ENCODE measurements at regions not wholly inside any gene's neighbourhood (a gene's known extent, or its start where the extent isn't known, plus 50 kb on each side); places are given as distances from the start of the nearest gene placed in this dataset.

DNA sequence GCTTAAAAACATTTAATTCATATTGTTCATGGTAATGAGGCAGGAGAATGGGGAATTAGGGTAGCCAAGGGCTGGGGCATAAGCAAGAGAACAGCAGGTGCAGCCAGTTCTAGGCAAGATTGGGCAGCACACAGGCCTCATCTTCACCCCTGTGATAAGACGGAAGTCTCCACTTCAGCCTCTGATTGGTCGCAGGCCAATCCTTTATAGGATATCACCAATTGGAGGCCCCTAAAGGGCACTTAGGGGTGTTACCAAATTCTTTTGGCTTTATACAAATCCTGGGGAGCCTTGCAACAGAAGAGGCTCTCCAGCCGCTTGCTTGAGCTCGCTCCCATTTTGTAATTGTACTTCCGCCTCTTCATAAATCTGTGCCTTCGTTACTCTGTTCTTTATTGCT, 231.1 kb downstream of the REEP3 start:
- H2BK15ac ChIP-seq (ENCODE audit: low read length), result no peak overlapping the region
- H2AFZ ChIP-seq (ENCODE audit: low read length), result no peak overlapping the region
- H3K14ac ChIP-seq (ENCODE audit: low read length), result no peak overlapping the region
- H3K4me1 ChIP-seq (ENCODE audit: control insufficient read depth in 2 of 2, insufficient read depth in 1 of 2, low read depth in 1 of 2, low read length in 2 of 2), result no peaks in the 10 kb centered on the region
- no peak overlapping the region for H2BK120ac ChIP-seq (ENCODE audit: low read depth, low read length)
- no peak overlapping the region for H4K91ac ChIP-seq (ENCODE audit: low read depth, low read length, poor library complexity)
- no peak for DNase-seq (ENCODE audit: low spot score)
- H2AK5ac ChIP-seq (ENCODE audit: low read depth, low read length), result no peak overlapping the region
- H3K27me3 ChIP-seq (ENCODE audit: control insufficient read depth in 3 of 3, insufficient read depth in 3 of 3, low read depth in 1 of 3, low read length in 3 of 3), result no peaks in the 10 kb centered on the region
- H3K27ac ChIP-seq (replicated peaks; ENCODE audit: low read length), result no peak overlapping the region
- H3K23ac ChIP-seq (ENCODE audit: low read depth, low read length, poor library complexity), result no peak overlapping the region
- no peak overlapping the region for H2BK12ac ChIP-seq (ENCODE audit: low read length)
- no peak overlapping the region for H2BK5ac ChIP-seq (ENCODE audit: low read length)
- no peak overlapping the region for H3K4ac ChIP-seq (ENCODE audit: low read length)
- H3K79me1 ChIP-seq (ENCODE audit: low read depth, low read length), result no peaks in the 10 kb centered on the region
- H3K9ac ChIP-seq (ENCODE audit: low read depth, low read length, poor library complexity), result no peak overlapping the region
- H3K9me3 ChIP-seq (replicated peaks in 1 of 2; ENCODE audit: control insufficient read depth in 2 of 2, insufficient read depth in 1 of 2, low read depth in 1 of 2, low read length in 2 of 2), result no peaks in the 10 kb centered on the region
- no peak overlapping the region for H3K4me2 ChIP-seq (ENCODE audit: insufficient read depth, low read length, poor library complexity, severe bottlenecking)
- no CpG with 5 or more reads among the region's 6 CpGs for WGBS, 2 donors (ENCODE audit: extremely low coverage in 2 of 2, insufficient read length in 2 of 2, insufficient replicate concordance in 1 of 2)
- no peak overlapping the region for H4K8ac ChIP-seq (ENCODE audit: low read depth, low read length)
- no peak overlapping the region for H3K18ac ChIP-seq (ENCODE audit: low read length)
- no peaks in the 10 kb centered on the region for H3K36me3 ChIP-seq (replicated peaks in 1 of 2; ENCODE audit: control insufficient read depth in 2 of 2, insufficient read depth in 2 of 2, low read length in 2 of 2)
- no peak overlapping the region for H3K4me3 ChIP-seq (ENCODE audit: low read length in 2 of 2)

DNA sequence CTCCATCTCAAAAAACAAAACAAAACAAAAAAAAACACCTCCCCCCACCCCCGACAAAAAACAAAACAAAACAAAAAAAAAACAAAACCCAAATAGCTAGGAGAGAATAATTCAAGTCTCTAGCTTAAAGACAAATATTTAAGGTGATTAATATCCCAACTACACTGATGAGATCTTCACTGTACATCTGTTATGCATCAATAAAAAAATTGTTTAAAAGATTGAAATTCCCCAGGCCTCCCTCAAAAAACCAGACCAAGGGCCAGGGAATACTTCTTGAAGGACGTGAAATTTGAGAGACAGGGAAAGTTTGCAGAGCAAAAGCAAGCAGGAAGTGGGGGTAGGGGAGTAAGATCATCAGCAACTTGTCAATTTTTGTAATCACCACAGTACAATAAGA, 232.6 kb downstream of the REEP3 start:
- Histone ChIP-seq H2BK5ac (ENCODE audit: low read length) (no peak overlapping the region), H3K4me2 (ENCODE audit: insufficient read depth, low read length, poor library complexity, severe bottlenecking) (no peak overlapping the region), H3K9ac (ENCODE audit: low read depth, low read length, poor library complexity) (no peak overlapping the region), H3K4ac (ENCODE audit: low read length) (no peak overlapping the region), H3K4me1 (ENCODE audit: control insufficient read depth in 2 of 2, insufficient read depth in 1 of 2, low read depth in 1 of 2, low read length in 2 of 2) (no peaks in the 10 kb centered on the region), H2AK5ac (ENCODE audit: low read depth, low read length) (no peak overlapping the region), H4K91ac (ENCODE audit: low read depth, low read length, poor library complexity) (no peak overlapping the region), H2AFZ (ENCODE audit: low read length) (no peak overlapping the region), H3K18ac (ENCODE audit: low read length) (no peak overlapping the region), H3K27ac (replicated peaks; ENCODE audit: low read length) (no peak overlapping the region), H3K79me1 (ENCODE audit: low read depth, low read length) (no peaks in the 10 kb centered on the region), H3K36me3 (replicated peaks in 1 of 2; ENCODE audit: control insufficient read depth in 2 of 2, insufficient read depth in 2 of 2, low read length in 2 of 2) (no peaks in the 10 kb centered on the region), H3K14ac (ENCODE audit: low read length) (no peak overlapping the region), H3K27me3 (ENCODE audit: control insufficient read depth in 3 of 3, insufficient read depth in 3 of 3, low read depth in 1 of 3, low read length in 3 of 3) (no peaks in the 10 kb centered on the region), H4K8ac (ENCODE audit: low read depth, low read length) (no peak overlapping the region), H3K9me3 (replicated peaks in 1 of 2; ENCODE audit: control insufficient read depth in 2 of 2, insufficient read depth in 1 of 2, low read depth in 1 of 2, low read length in 2 of 2) (no peaks in the 10 kb centered on the region), H2BK120ac (ENCODE audit: low read depth, low read length) (no peak overlapping the region), H2BK12ac (ENCODE audit: low read length) (no peak overlapping the region), H3K4me3 (ENCODE audit: low read length in 2 of 2) (no peak overlapping the region), H3K23ac (ENCODE audit: low read depth, low read length, poor library complexity) (no peak overlapping the region), H2BK15ac (ENCODE audit: low read length) (no peak overlapping the region)
- 100% methylated on average over 1 of the region's 2 CpGs; no CpG with 5 or more reads in 1 of the 2 donors for WGBS, 2 donors (ENCODE audit: extremely low coverage in 2 of 2, insufficient read length in 2 of 2, insufficient replicate concordance in 1 of 2)
- DNase-seq (ENCODE audit: low spot score), result no peak

DNA sequence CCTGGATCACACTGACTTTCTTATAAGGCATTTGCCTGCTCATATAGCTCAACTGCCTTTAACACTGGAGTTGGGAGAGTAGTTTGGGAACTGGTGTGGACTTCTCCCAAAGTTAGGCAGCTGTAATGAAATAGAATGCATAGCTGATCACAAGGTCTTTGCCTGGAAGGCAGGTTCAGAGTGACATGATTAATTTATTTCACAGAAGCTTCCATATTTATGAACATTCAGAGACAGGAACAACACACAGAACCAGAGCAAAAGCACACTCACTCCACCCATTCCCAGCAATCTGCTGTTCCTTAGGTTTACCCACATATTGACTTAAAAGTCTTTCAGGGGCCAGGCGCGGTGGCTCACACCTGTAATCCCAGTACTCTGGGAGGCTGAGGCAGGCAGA, 234.2 kb downstream of the REEP3 start:
- no peak overlapping the region for H2AFZ ChIP-seq (ENCODE audit: low read length)
- no CpG with 5 or more reads among the region's 2 CpGs for WGBS, 2 donors (ENCODE audit: extremely low coverage in 2 of 2, insufficient read length in 2 of 2, insufficient replicate concordance in 1 of 2)
- no peaks in the 10 kb centered on the region for H3K27me3 ChIP-seq (ENCODE audit: control insufficient read depth in 3 of 3, insufficient read depth in 3 of 3, low read depth in 1 of 3, low read length in 3 of 3)
- H3K4me3 ChIP-seq (ENCODE audit: low read length in 2 of 2), result no peak overlapping the region
- no peak overlapping the region for H2BK15ac ChIP-seq (ENCODE audit: low read length)
- H3K4me2 ChIP-seq (ENCODE audit: insufficient read depth, low read length, poor library complexity, severe bottlenecking), result no peak overlapping the region
- no peak overlapping the region for H2BK120ac ChIP-seq (ENCODE audit: low read depth, low read length)
- H3K36me3 ChIP-seq (replicated peaks in 1 of 2; ENCODE audit: control insufficient read depth in 2 of 2, insufficient read depth in 2 of 2, low read length in 2 of 2), result no peaks in the 10 kb centered on the region
- no peak overlapping the region for H2BK5ac ChIP-seq (ENCODE audit: low read length)
- no peaks in the 10 kb centered on the region for H3K79me1 ChIP-seq (ENCODE audit: low read depth, low read length)
- no peaks in the 10 kb centered on the region for H3K4me1 ChIP-seq (ENCODE audit: control insufficient read depth in 2 of 2, insufficient read depth in 1 of 2, low read depth in 1 of 2, low read length in 2 of 2)
- H3K23ac ChIP-seq (ENCODE audit: low read depth, low read length, poor library complexity), result no peak overlapping the region
- DNase-seq (ENCODE audit: low spot score), result no peak
- H3K9me3 ChIP-seq (replicated peaks in 1 of 2; ENCODE audit: control insufficient read depth in 2 of 2, insufficient read depth in 1 of 2, low read depth in 1 of 2, low read length in 2 of 2), result no peaks in the 10 kb centered on the region
- H3K4ac ChIP-seq (ENCODE audit: low read length), result no peak overlapping the region
- H2AK5ac ChIP-seq (ENCODE audit: low read depth, low read length), result no peak overlapping the region
- H3K18ac ChIP-seq (ENCODE audit: low read length), result no peak overlapping the region
- no peak overlapping the region for H3K27ac ChIP-seq (replicated peaks; ENCODE audit: low read length)
- no peak overlapping the region for H4K8ac ChIP-seq (ENCODE audit: low read depth, low read length)
- H4K91ac ChIP-seq (ENCODE audit: low read depth, low read length, poor library complexity), result no peak overlapping the region
- no peak overlapping the region for H3K14ac ChIP-seq (ENCODE audit: low read length)
- no peak overlapping the region for H2BK12ac ChIP-seq (ENCODE audit: low read length)
- H3K9ac ChIP-seq (ENCODE audit: low read depth, low read length, poor library complexity), result no peak overlapping the region

DNA sequence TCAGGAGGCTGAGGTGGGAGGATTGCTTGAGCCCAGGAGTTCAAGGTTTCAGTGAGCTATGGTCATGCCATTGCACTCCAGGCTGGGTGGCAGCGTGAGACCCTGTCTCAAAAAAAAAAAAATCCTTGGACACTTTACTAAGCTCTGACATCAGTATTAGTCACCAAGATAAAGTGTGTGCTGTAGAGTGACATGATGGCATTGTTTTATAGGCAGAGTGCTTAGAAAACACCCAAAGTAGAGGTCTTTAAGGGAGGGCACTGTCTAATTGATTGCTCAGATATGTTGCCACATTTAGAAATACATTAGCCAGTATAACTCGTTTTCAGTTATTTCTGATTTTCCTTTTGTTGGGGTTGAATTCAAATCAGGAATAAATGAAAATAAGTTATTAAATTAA, 235.9 kb downstream of the REEP3 start:
- no CpG with 5 or more reads among the region's 2 CpGs for WGBS, 2 donors (ENCODE audit: extremely low coverage in 2 of 2, insufficient read length in 2 of 2, insufficient replicate concordance in 1 of 2)
- Histone ChIP-seq H3K9ac (ENCODE audit: low read depth, low read length, poor library complexity) (no peak overlapping the region), H3K79me1 (ENCODE audit: low read depth, low read length) (no peaks in the 10 kb centered on the region), H2BK12ac (ENCODE audit: low read length) (no peak overlapping the region), H3K4me1 (ENCODE audit: control insufficient read depth in 2 of 2, insufficient read depth in 1 of 2, low read depth in 1 of 2, low read length in 2 of 2) (no peaks in the 10 kb centered on the region), H3K23ac (ENCODE audit: low read depth, low read length, poor library complexity) (no peak overlapping the region), H2BK120ac (ENCODE audit: low read depth, low read length) (no peak overlapping the region), H4K91ac (ENCODE audit: low read depth, low read length, poor library complexity) (no peak overlapping the region), H4K8ac (ENCODE audit: low read depth, low read length) (no peak overlapping the region), H2AFZ (ENCODE audit: low read length) (no peak overlapping the region), H3K27me3 (ENCODE audit: control insufficient read depth in 3 of 3, insufficient read depth in 3 of 3, low read depth in 1 of 3, low read length in 3 of 3) (no peaks in the 10 kb centered on the region), H2BK5ac (ENCODE audit: low read length) (no peak overlapping the region), H3K18ac (ENCODE audit: low read length) (no peak overlapping the region), H3K4me2 (ENCODE audit: insufficient read depth, low read length, poor library complexity, severe bottlenecking) (no peak overlapping the region), H3K4me3 (ENCODE audit: low read length in 2 of 2) (no peak overlapping the region), H3K27ac (replicated peaks; ENCODE audit: low read length) (no peak overlapping the region), H2BK15ac (ENCODE audit: low read length) (no peak overlapping the region), H3K9me3 (replicated peaks in 1 of 2; ENCODE audit: control insufficient read depth in 2 of 2, insufficient read depth in 1 of 2, low read depth in 1 of 2, low read length in 2 of 2) (no peaks in the 10 kb centered on the region), H3K14ac (ENCODE audit: low read length) (no peak overlapping the region), H3K4ac (ENCODE audit: low read length) (no peak overlapping the region), H3K36me3 (replicated peaks in 1 of 2; ENCODE audit: control insufficient read depth in 2 of 2, insufficient read depth in 2 of 2, low read length in 2 of 2) (no peaks in the 10 kb centered on the region), H2AK5ac (ENCODE audit: low read depth, low read length) (no peak overlapping the region)
- DNase-seq (ENCODE audit: low spot score), result no peak

Measured in neuronal stem cell (in vitro differentiated cells).